ENCODE measurements at regions not wholly inside any gene's neighbourhood (a gene's known extent, or its start where the extent isn't known, plus 50 kb on each side); places are given as distances from the start of the nearest gene placed in this dataset.
"Not testable (repeated sequence)": the region's sequence is repeated elsewhere in the genome, so short reads cannot be mapped to it uniquely, and the experiment has no call there.

- DNase-seq: no peak
Observed at GRCh38 chrX:110519501-110519900, 160.9 kb downstream of the RTL9 start.

- no peak for DNase-seq
Observed at GRCh38 chrX:110519906-110520452, 161.3 kb downstream of the RTL9 start.

- not testable (repeated sequence) for DNase-seq
Observed at GRCh38 chrX:110520652-110521051, 162.0 kb downstream of the RTL9 start.

GRCh38 chrX:110531873-110532580, 173.4 kb downstream of the RTL9 start:
- no peak for DNase-seq

GRCh38 chrX:110532581-110532931, 173.9 kb downstream of the RTL9 start:
- DNase-seq: no peak

- DNase-seq: no peak
Observed at GRCh38 chrX:110536816-110537215, 178.2 kb downstream of the RTL9 start.

- DNase-seq: no peak
Observed at GRCh38 chrX:110541266-110541665, 182.6 kb downstream of the RTL9 start.

- not testable (repeated sequence) for DNase-seq
Observed at GRCh38 chrX:110550854-110551253, 192.2 kb downstream of the RTL9 start.

DNA sequence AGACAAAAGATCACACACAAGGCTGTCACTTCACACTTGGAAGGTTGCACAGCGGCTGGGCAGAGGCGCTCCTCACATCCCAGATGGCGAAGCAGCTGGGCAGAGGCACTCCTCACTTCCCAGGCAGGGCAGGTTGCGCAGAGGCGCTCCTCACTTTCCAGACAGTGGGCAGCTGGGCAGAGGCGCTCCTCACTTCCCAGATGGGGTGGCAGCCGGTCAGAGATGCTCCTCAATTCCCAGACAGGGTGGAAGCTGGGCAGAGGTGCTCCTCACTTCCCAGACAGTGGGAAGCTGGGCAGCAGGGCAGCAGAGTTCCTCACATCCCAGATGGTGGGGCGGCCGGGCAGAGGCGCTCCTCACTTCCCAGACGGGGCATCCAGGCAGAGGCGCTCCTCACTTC, 199.2 kb downstream of the RTL9 start:
- no peak for DNase-seq

DNA sequence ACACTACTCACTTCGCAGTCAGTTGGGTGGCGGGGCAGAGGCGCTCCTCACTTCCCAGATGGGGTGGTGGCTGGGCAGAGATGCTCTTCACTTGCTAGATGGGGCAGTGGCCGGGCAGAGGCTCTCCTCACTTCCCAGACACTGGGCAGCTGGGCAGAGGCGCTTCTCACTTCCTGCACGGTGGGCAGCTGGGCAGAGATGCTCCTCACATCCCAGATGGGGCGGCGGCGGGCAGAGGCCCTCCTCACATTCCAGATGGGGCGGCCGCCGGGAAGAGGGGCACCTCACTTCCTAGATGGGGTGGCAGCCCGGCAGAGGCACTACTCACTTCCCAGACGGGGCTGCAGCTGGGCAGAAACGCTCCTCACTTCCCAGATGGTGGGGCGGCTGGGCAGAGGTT, 199.8 kb downstream of the RTL9 start:
- DNase-seq: no peak

- no peak for DNase-seq
Observed at GRCh38 chrX:110561034-110561433, 202.4 kb downstream of the RTL9 start.

GRCh38 chrX:110563282-110563681, 204.6 kb downstream of the RTL9 start:
- no peak for DNase-seq

DNA sequence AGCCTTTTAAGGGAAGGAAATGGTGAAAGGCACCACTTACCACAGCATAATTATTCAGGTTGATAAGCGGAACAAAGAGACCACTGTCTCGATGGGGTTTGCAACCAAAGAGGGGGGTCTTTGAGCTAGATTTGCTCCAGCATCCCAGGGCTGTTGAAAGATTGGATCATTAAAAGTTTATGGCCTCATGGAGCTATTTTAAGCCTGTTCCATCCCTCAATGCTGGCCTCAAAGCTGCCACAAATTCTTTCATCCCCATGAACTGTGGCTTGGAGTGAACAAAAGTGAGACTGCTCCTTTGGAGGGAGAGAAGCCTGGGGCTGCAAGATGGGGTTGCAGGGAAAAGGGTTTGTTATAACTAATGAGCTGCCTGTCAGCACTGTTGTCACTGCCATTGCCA, 209.8 kb downstream of the RTL9 start:
- DNase-seq: no peak

- no peak for DNase-seq
Observed at GRCh38 chrX:110569506-110569905, 210.9 kb downstream of the RTL9 start.

- no peak for DNase-seq
Observed at GRCh38 chrX:110578270-110578669, 217.3 kb downstream of the CHRDL1 start.

GRCh38 chrX:110584083-110584482, 211.5 kb downstream of the CHRDL1 start:
- no peak for DNase-seq

DNA sequence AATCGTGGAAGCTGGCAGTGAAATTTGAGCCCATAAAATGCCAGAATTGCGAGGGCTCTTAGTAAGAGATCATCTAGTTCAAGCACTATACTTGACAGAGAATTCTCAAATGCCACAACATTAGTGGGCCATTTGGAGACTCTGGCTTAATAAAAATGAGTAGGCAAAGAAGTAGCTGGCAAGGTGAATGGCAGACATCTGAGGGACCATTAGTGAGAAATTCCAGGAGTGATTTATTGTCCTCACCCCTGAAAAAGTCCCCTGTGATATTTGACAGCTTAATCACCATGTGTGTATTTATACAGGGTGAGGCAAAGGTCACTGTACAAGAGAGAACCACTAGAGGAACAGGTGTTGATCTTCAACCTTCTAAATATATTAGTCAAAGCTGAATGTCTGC, 207.5 kb downstream of the CHRDL1 start:
- no peak for DNase-seq

DNA sequence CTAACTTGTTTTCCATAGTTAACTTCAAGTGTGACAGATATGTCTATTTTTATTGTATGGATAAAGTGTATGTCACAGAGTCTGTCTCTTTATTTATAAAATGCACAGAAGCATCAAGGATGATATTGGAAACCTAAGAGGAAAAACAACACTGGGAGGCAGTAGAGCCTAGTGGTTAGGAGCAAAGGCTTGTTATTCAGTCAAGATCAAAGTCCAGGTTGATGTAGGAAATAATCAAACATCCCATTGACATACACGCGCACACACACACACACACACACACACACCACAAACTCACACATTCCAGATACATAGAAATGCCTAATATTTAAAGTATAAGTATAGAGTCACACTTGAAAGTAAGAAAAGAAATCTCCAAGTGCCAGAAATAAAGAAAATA, 206.8 kb downstream of the CHRDL1 start:
- no peak for DNase-seq

GRCh38 chrX:110600745-110601310, 194.8 kb downstream of the CHRDL1 start:
- no peak for DNase-seq

DNA sequence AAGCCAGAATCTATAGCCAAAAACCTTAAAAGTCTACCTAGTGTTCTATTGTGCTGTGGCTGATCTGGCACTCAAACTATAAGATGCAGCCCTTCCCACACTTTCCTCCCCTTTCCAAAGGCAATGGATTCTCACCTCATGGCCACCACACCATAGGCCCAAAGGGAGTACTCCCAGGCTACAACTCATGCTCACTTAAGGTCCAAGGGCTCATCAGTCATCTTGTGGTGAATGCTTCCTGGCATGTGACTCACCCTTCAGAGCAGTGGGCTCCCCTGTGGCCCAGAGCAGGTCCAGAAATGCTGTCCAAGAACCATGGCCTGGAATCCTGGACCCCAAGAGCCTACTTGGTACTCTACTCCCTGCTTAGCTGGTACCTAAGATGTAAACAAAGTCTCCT, 181.0 kb downstream of the CHRDL1 start:
- no peak for DNase-seq

Measured in CD4-positive, alpha-beta T cell treated with Interleukin-10 for 1 hour (primary cell).